NT2/D1 (cell line): ENCODE measurements at regions not wholly inside any gene's neighbourhood (a gene's known extent, or its start where the extent isn't known, plus 50 kb on each side); places are given as distances from the start of the nearest gene placed in this dataset.

Experiments used
- YY1 ChIP-seq: IDR thresholded peaks from 2 replicates; pipeline ENCODE4 v1.6.1; 2011; ENCODE audit not compliant: insufficient read length, insufficient read depth
- ZNF274 ChIP-seq: IDR thresholded peaks from 2 replicates; pipeline ENCODE4 v1.6.1; 2011; ENCODE audit warnings: mild to moderate bottlenecking, low read depth, low read length

DNA sequence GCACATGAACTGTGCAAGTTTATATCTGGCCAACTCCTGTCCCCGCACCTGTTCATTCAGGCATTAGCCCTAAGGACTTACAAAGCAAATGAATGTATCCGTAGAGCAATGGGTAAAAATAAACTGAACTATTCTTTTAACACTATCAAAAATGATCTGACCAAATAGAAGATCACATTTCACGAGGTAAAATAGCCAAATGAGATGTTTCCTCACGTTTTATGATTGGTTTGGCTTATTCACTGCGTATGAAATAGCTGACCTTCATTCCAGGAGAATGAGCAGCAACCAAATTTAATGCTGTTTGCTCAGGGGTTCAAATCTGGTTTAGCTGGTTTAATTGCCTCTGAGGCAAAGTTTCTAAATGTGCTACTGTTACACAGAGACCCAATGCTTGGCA, 216.0 kb upstream of the EEA1 start:
- TF ChIP-seq ZNF274, result no peak
- no peak for TF ChIP-seq YY1
